A549 (cell line): ENCODE measurements at regions not wholly inside any gene's neighbourhood (a gene's known extent, or its start where the extent isn't known, plus 50 kb on each side); places are given as distances from the start of the nearest gene placed in this dataset.

Experiments
- ATAC-seq, 2 experiments: fragments of 200-7000 bp in 1 of 2; fragments of >200 bp in 1 of 2; cut with Nextera tagmentation in 1 of 2; cut with Tn5 transposase in 1 of 2; 3 replicates each; pipeline versions ENCODE4 v1.8.0 to v1.9.1; 2018 to 2020; ENCODE audit warnings: mild to moderate bottlenecking in 1 of 2, moderate library complexity in 1 of 2
- CTCF ChIA-PET: fragments of 300-600 bp; sonication (Branson Sonifier 250); formaldehyde crosslinking; extraction: SDS; loops from one replicate; lab custom pipeline; 2021; ENCODE audit warnings: antibody characterized with exemption, inconsistent platforms; lab: Yijun Ruan, JAX
- POLR2A ChIA-PET: fragments of 350-600 bp; formaldehyde crosslinking; extraction: SDS; loops from one replicate; lab custom pipeline; 2021; ENCODE audit warnings: antibody characterized with exemption, inconsistent platforms; lab: Yijun Ruan, JAX
- DNase-seq, 2 experiments: peaks; one replicate each; pipeline versions ENCODE4 v3.0.0 to v3.0.0-alpha.2; 2011 to 2016; ENCODE audit warnings: low read depth in 1 of 2, low spot score in 1 of 2
- FAIRE-seq: peaks from 2 replicates; lab custom pipeline; 2011; peaks lifted over from hg19 to GRCh38; lab: Jason Lieb, UNC
- H3K27ac ChIP-seq, 2 experiments: fragments of >200 bp; sonication (Bioruptor Twin); formaldehyde crosslinking; 3 replicates each; pipeline ENCODE4 v1.5.1; 2016 to 2017
- H3K4me1 ChIP-seq: fragments of >200 bp; sonication (Bioruptor Twin); formaldehyde crosslinking; 3 replicates; pipeline ENCODE4 v1.6.1; 2016
- H3K4me2 ChIP-seq: fragments of >200 bp; sonication (Bioruptor Twin); formaldehyde crosslinking; 3 replicates; pipeline ENCODE4 v1.6.1; 2016
- H3K4me3 ChIP-seq: fragments of >200 bp; sonication (Bioruptor Twin); formaldehyde crosslinking; 3 replicates; pipeline ENCODE4 v1.5.1; 2016
- H3K9me3 ChIP-seq: fragments of >200 bp; sonication (Bioruptor Twin); formaldehyde crosslinking; 3 replicates; pipeline ENCODE4 v1.6.1; 2016
- BHLHE40 ChIP-seq: IDR thresholded peaks from 2 replicates; pipeline ENCODE4 v1.6.1; 2012; ENCODE audit warnings: low read depth, low read length, inconsistent platforms
- CBX2 ChIP-seq: fragments of 200-600 bp; sonication (generic); IDR thresholded peaks from 2 replicates; pipeline ENCODE4 v1.6.1; 2016; ENCODE audit warnings: low read depth, mild to moderate bottlenecking, borderline replicate concordance
- CBX8 ChIP-seq: fragments of 200-600 bp; sonication (generic); IDR thresholded peaks from 2 replicates; pipeline ENCODE4 v1.6.1; 2016
- CEBPB ChIP-seq, 2 experiments: fragments of >200 bp in 1 of 2; sonication (Bioruptor Twin) in 1 of 2; formaldehyde crosslinking in 1 of 2; IDR thresholded peaks; 2 replicates each; pipeline ENCODE4 v1.6.1; 2012 to 2016
- CHD4 ChIP-seq: fragments of 200-600 bp; sonication (generic); IDR thresholded peaks from 2 replicates; pipeline ENCODE4 v1.6.1; 2016; ENCODE audit warnings: antibody characterized with exemption, mild to moderate bottlenecking, borderline replicate concordance
- E2F6 ChIP-seq: IDR thresholded peaks from 2 replicates; pipeline ENCODE4 v1.6.1; 2012; ENCODE audit warnings: low read depth, borderline replicate concordance
- FOSB ChIP-seq: fragments of 250-450 bp; sonication (Bioruptor Pico); IDR thresholded peaks from 2 replicates; pipeline ENCODE4 v1.5.0; 2020; ENCODE audit warnings: mild to moderate bottlenecking, moderate library complexity
- GATA3 ChIP-seq: IDR thresholded peaks from 2 replicates; pipeline ENCODE4 v1.6.1; 2012; ENCODE audit warnings: borderline replicate concordance
- HOXA7 ChIP-seq: fragments of 250-450 bp; sonication (Bioruptor Pico); IDR thresholded peaks from 2 replicates; pipeline ENCODE4 v1.5.0; 2020; ENCODE audit warnings: mild to moderate bottlenecking, moderate library complexity
- JUNB ChIP-seq: fragments of >200 bp; sonication (Bioruptor Twin); formaldehyde crosslinking; IDR thresholded peaks from 2 replicates; pipeline ENCODE4 v1.6.1; 2016
- MAX ChIP-seq: IDR thresholded peaks from 2 replicates; pipeline ENCODE4 v1.6.1; 2012
- MYC ChIP-seq: IDR thresholded peaks from 2 replicates; pipeline ENCODE4 v1.6.1; 2012; ENCODE audit warnings: mild to moderate bottlenecking, inconsistent platforms, low read length, improper control_type of control experiment, borderline replicate concordance
- NR3C1 ChIP-seq: fragments of >200 bp; sonication (Bioruptor Twin); formaldehyde crosslinking; IDR thresholded peaks from 3 replicates; pipeline ENCODE4 v1.6.1; 2017
- PHF8 ChIP-seq: fragments of 200-600 bp; sonication (generic); IDR thresholded peaks from 2 replicates; pipeline ENCODE4 v1.6.1; 2016; ENCODE audit warnings: low read depth, mild to moderate bottlenecking, antibody characterized with exemption, moderate library complexity, borderline replicate concordance
- POLR2AphosphoS2 ChIP-seq: conservative IDR thresholded peaks from 2 replicates; pipeline ENCODE4 v1.6.1; 2012; ENCODE audit warnings: low read length, improper control_type of control experiment, inconsistent platforms
- RCOR1 ChIP-seq: fragments of 150-350 bp; IDR thresholded peaks from 2 replicates; pipeline ENCODE4 v1.6.1; 2014; ENCODE audit warnings: antibody characterized with exemption, low read length, low read depth
- REST ChIP-seq: fragments of 200-600 bp; sonication (generic); IDR thresholded peaks from 2 replicates; pipeline ENCODE4 v1.6.1; 2016; ENCODE audit warnings: antibody characterized with exemption, mild to moderate bottlenecking, moderate library complexity
- RFX5 ChIP-seq: fragments of 450-650 bp; IDR thresholded peaks from 2 replicates; pipeline ENCODE4 v1.7.1; 2014; ENCODE audit warnings: antibody characterized with exemption, mild to moderate bottlenecking, moderate library complexity
- RNF2 ChIP-seq: fragments of 200-600 bp; sonication (generic); IDR thresholded peaks from 2 replicates; pipeline ENCODE4 v1.6.1; 2016; ENCODE audit warnings: low read depth, mild to moderate bottlenecking, antibody characterized with exemption, moderate library complexity, borderline replicate concordance
- TFCP2L1 ChIP-seq: fragments of 250-450 bp; sonication (Bioruptor Pico); IDR thresholded peaks from 2 replicates; pipeline ENCODE4 v1.5.0; 2021; ENCODE audit warnings: mild to moderate bottlenecking
- WGBS: methylation state at CpG from one replicate; pipeline ENCODE4 v1.1.6; 2017; ENCODE audit errors: missing lambda C conversion rate; 5-methylcytosine and 5-hydroxymethylcytosine counted together
- TF ChIP-seq, protein P1 (sequence below): IDR thresholded peaks from 2 replicates; pipeline ENCODE4 v1.6.1; 2012
- TF ChIP-seq, protein P2 (sequence below): fragments of >200 bp; sonication (Bioruptor Twin); formaldehyde crosslinking; IDR thresholded peaks from 3 replicates; pipeline ENCODE4 v1.6.1; 2016
- TF ChIP-seq, protein P3 (sequence below): fragments of >200 bp; sonication (Bioruptor Twin); formaldehyde crosslinking; IDR thresholded peaks from 3 replicates; pipeline ENCODE4 v1.5.1; 2016

DNA sequence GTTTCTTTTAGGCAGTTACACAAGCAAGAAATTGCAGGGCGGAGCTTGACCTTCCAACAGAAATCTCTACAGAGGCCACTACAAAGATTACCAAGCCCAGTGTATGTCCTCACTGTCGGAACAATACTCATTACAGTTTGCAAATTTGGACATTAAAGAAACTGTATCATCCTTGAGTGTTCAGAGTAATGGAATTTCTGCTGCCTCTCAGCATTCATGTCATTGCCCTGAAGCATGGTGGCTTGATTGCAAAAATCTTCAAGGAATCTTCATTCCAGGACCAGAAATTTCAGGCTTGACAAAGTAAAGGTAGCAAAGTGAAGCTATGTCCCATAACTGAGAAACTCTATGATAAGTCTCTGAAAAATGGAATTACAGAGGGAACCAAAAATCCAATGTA is 134.6 kb upstream of the MAP3K1 start:
- H3K27ac ChIP-seq: no peak overlapping the region
- FAIRE-seq (no peak), ATAC-seq (no peak), DNase-seq (no peak)
- TF ChIP-seq CHD4: no peak
- TF ChIP-seq HOXA7 (CRISPR knock-in tag): no peak
- no peak for TF ChIP-seq TFCP2L1 (CRISPR knock-in tag)
- TF ChIP-seq POLR2AphosphoS2: no peak
- TF ChIP-seq RFX5: no peak
- TF ChIP-seq FOSB: no peak
- no peak for TF ChIP-seq E2F6
- no peak for TF ChIP-seq CBX8
- TF ChIP-seq MYC: no peak
- TF ChIP-seq NR3C1: no peak
- TF ChIP-seq RNF2: no peak
- no peak for TF ChIP-seq BHLHE40
- TF ChIP-seq, protein P1, sequence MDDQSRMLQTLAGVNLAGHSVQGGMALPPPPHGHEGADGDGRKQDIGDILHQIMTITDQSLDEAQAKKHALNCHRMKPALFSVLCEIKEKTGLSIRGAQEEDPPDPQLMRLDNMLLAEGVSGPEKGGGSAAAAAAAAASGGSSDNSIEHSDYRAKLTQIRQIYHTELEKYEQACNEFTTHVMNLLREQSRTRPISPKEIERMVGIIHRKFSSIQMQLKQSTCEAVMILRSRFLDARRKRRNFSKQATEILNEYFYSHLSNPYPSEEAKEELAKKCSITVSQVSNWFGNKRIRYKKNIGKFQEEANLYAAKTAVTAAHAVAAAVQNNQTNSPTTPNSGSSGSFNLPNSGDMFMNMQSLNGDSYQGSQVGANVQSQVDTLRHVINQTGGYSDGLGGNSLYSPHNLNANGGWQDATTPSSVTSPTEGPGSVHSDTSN: no peak
- no peak for TF ChIP-seq JUNB
- no peak for TF ChIP-seq CBX2
- no peak for TF ChIP-seq GATA3
- TF ChIP-seq, protein P2, sequence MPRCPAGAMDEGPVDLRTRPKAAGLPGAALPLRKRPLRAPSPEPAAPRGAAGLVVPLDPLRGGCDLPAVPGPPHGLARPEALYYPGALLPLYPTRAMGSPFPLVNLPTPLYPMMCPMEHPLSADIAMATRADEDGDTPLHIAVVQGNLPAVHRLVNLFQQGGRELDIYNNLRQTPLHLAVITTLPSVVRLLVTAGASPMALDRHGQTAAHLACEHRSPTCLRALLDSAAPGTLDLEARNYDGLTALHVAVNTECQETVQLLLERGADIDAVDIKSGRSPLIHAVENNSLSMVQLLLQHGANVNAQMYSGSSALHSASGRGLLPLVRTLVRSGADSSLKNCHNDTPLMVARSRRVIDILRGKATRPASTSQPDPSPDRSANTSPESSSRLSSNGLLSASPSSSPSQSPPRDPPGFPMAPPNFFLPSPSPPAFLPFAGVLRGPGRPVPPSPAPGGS: no peak
- no peak for TF ChIP-seq MAX
- no peak for TF ChIP-seq REST
- H3K9me3 ChIP-seq: no peaks in the 10 kb centered on the region
- 53% methylated on average over 2 of the region's 2 CpGs for whole genome bisulfite sequencing
- H3K4me1 ChIP-seq: 0 out of 3 replicates have a peak, but pooled peaks cover 5% of the 10 kb centered on the region
- H3K4me3 ChIP-seq: no peak overlapping the region
- POLR2A ChIA-PET: no interaction called here
- CTCF ChIA-PET: no interaction called here
- no peak overlapping the region for H3K4me2 ChIP-seq

- 0 out of 3 replicates have a peak, but pooled peaks cover 5% of the 10 kb centered on the region for H3K4me1 ChIP-seq
- DNase-seq: no peak
- WGBS: 70% methylated on average over 2 of the region's 2 CpGs
- no peaks in the 10 kb centered on the region for H3K9me3 ChIP-seq
- no peak overlapping the region for H3K27ac ChIP-seq
- no peak overlapping the region for H3K4me3 ChIP-seq
- ATAC-seq: no peak
- CTCF ChIA-PET: interaction anchor here (0.9 kb wide), 2 partner anchors 12 to 72 kb away, joined by 3 to 4 read pairs; no protein-coding TSS in a partner anchor
- H3K4me2 ChIP-seq: no peak overlapping the region
- POLR2A ChIA-PET: no interaction called here
- no peak for FAIRE-seq
- TF ChIP-seq, protein P2: no peak
- TF ChIP-seq, protein P3, sequence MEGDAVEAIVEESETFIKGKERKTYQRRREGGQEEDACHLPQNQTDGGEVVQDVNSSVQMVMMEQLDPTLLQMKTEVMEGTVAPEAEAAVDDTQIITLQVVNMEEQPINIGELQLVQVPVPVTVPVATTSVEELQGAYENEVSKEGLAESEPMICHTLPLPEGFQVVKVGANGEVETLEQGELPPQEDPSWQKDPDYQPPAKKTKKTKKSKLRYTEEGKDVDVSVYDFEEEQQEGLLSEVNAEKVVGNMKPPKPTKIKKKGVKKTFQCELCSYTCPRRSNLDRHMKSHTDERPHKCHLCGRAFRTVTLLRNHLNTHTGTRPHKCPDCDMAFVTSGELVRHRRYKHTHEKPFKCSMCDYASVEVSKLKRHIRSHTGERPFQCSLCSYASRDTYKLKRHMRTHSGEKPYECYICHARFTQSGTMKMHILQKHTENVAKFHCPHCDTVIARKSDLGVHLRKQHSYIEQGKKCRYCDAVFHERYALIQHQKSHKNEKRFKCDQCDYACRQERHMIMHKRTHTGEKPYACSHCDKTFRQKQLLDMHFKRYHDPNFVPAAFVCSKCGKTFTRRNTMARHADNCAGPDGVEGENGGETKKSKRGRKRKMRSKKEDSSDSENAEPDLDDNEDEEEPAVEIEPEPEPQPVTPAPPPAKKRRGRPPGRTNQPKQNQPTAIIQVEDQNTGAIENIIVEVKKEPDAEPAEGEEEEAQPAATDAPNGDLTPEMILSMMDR: no peak
- TF ChIP-seq REST: no peak
- no peak for TF ChIP-seq RNF2
- no peak for TF ChIP-seq RCOR1
- TF ChIP-seq MYC: no peak
- no peak for TF ChIP-seq RFX5
- no peak for TF ChIP-seq CEBPB (IDR thresholded peaks at IDR 0.05)
- no peak for TF ChIP-seq PHF8
Measured at GRCh38 chr5:56677690-56678305, 137.6 kb upstream of the MAP3K1 start.
